Uterus (tissue), 2 donors: ENCODE measurements at regions not wholly inside any gene's neighbourhood (a gene's known extent, or its start where the extent isn't known, plus 50 kb on each side); places are given as distances from the start of the nearest gene placed in this dataset.

Experiments used
- POLR2A ChIP-seq, 2 donors: fragments of 450-650 bp; IDR thresholded peaks; one replicate each; pipeline ENCODE4 v1.6.1; 2016; ENCODE audit warnings: antibody characterized with exemption in 2 of 2, mild to moderate bottlenecking in 1 of 2, moderate library complexity in 1 of 2
- TF ChIP-seq, protein P1 (sequence below), 4 experiments: fragments of 200-600 bp in 2 of 4; fragments of 450-650 bp in 2 of 4; sonication (generic) in 2 of 4; IDR thresholded peaks; one replicate each; pipeline ENCODE4 v1.5.1; 2016 to 2019; ENCODE audit warnings: antibody characterized with exemption in 4 of 4, mild to moderate bottlenecking in 2 of 4, moderate library complexity in 1 of 4

DNA sequence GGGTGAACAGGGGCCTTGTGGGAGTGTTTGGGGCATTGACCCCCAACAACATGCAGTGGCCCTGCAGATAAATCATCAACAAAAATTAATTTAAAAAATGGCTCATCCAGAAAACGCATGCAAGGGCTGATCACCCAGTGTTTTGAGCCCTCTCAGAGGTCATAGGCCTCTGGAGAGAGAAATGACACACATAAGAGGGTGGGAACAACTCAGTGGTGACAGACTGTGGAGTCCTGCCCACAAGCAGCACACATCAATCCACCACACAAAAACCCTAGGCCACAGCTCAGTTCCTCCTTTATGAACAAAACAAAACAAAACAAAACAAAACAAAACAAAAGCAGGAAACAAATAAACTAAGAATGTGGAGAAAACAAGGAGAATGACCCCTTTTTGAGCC lies 351.7 kb upstream of the SPHKAP start:
- TF ChIP-seq, protein P1, sequence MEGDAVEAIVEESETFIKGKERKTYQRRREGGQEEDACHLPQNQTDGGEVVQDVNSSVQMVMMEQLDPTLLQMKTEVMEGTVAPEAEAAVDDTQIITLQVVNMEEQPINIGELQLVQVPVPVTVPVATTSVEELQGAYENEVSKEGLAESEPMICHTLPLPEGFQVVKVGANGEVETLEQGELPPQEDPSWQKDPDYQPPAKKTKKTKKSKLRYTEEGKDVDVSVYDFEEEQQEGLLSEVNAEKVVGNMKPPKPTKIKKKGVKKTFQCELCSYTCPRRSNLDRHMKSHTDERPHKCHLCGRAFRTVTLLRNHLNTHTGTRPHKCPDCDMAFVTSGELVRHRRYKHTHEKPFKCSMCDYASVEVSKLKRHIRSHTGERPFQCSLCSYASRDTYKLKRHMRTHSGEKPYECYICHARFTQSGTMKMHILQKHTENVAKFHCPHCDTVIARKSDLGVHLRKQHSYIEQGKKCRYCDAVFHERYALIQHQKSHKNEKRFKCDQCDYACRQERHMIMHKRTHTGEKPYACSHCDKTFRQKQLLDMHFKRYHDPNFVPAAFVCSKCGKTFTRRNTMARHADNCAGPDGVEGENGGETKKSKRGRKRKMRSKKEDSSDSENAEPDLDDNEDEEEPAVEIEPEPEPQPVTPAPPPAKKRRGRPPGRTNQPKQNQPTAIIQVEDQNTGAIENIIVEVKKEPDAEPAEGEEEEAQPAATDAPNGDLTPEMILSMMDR (IDR thresholded peaks at IDR 0.05) = no peak
- TF ChIP-seq POLR2A (IDR thresholded peaks at IDR 0.05) = no peak
